AG09319 (cell line): ENCODE measurements at regions not wholly inside any gene's neighbourhood (a gene's known extent, or its start where the extent isn't known, plus 50 kb on each side); places are given as distances from the start of the nearest gene placed in this dataset.
"Not testable (repeated sequence)": the region's sequence is repeated elsewhere in the genome, so short reads cannot be mapped to it uniquely, and the experiment has no call there.

ENCODE experiments used
- DNase-seq: peaks from one replicate; pipeline ENCODE4 v3.0.0-alpha.2; 2010; ENCODE audit warnings: low read depth; ENCODE audit errors: extremely low read depth
- TF ChIP-seq, protein P1 (sequence below): IDR thresholded peaks from 2 replicates; pipeline ENCODE4 v1.5.1; 2011; ENCODE audit warnings: low read depth, mild to moderate bottlenecking, inconsistent platforms, low read length, moderate library complexity

DNA sequence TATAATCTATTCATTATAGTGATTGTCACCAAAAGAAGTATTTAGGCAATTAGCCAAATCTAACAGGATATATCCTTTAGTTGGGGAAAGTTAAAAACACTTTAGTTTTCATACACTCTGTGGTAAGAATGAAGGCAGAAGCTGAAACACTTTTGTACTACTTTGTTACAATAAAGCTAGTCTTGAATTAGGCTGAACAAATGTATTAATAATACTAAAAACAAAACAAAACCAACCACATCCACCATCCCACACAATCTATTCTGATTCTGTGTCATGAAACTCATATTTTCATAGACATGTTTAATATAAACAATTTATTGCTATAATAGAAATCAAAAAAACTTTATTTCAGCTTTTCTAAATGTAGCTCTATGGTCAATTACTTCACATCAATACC lies 508.8 kb downstream of the ZEB2 start:
- DNase-seq = no peak
- TF ChIP-seq, protein P1, sequence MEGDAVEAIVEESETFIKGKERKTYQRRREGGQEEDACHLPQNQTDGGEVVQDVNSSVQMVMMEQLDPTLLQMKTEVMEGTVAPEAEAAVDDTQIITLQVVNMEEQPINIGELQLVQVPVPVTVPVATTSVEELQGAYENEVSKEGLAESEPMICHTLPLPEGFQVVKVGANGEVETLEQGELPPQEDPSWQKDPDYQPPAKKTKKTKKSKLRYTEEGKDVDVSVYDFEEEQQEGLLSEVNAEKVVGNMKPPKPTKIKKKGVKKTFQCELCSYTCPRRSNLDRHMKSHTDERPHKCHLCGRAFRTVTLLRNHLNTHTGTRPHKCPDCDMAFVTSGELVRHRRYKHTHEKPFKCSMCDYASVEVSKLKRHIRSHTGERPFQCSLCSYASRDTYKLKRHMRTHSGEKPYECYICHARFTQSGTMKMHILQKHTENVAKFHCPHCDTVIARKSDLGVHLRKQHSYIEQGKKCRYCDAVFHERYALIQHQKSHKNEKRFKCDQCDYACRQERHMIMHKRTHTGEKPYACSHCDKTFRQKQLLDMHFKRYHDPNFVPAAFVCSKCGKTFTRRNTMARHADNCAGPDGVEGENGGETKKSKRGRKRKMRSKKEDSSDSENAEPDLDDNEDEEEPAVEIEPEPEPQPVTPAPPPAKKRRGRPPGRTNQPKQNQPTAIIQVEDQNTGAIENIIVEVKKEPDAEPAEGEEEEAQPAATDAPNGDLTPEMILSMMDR = no peak

DNA sequence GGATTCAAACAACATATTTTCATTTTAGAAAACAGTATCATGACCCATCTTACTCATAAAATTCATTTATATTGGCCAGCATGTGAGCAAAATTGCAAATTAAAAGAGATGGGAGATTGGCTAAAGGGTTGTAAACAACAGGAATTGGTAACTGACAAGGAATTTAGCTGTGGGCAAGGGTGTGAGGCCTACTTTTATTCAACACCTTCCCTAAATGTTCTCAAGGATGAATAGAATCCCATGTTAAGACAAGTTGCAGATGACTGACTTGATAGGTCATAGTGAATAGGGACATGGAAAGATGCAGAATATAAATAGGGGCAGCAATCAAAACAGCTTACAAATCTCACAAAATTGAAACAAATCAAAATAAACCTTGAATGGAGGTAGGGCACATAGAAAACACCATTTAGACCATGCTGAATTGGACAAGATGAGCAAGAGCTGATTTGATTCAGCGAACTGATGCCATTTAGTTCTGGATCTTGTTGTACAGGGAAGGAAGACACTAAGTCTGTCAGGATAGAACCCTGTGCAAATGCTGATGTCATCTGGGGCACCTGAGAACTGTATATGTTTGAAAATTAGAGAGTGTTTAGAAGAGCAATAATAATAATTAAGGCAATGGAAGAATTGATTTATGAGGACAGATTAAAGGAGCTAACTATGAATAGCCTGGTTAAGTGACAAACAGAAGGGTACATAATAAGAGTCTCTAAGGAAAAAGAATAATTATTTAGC lies 509.7 kb downstream of the ZEB2 start:
- TF ChIP-seq, protein P1 = no peak
- DNase-seq = no peak

DNA sequence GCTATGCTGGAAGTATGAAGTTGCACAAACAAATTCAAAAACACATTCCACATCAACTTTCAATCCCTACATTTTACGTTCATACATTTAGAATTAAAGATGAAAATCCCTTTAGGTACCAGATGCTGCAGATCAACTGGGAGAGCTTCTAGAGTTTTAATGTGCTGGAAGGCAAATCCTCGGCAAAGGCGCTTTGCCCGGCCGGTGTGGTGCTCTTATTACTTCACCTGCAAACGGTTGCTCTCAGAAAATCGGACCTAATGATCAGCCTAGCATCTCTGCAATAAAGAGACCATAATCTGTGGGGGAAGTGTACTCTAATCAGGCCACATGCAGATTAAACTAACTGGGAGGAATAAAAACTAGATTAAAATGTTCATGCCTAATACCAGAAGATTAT lies 513.8 kb downstream of the ZEB2 start:
- TF ChIP-seq, protein P1 = no peak
- no peak for DNase-seq

DNA sequence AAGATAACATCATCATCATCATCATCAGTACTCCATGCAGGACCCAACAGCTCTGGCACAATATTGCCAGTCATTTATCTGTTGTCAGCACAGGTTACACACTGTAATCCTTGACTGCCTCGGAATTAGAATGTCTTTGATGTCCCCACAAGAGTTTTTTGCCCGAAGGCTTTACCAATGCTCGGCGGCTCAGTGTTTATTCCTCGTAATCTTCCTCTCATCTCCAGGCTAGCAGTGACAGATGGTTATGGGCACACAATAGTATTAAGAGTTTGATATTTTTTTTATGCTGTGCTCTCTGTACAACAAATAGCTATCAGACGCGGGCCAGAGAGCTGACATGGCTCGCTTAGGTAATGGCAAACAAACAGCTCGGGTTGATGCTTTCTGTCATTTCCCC lies 515.2 kb downstream of the ZEB2 start:
- TF ChIP-seq, protein P1 = no peak
- DNase-seq = no peak

DNA sequence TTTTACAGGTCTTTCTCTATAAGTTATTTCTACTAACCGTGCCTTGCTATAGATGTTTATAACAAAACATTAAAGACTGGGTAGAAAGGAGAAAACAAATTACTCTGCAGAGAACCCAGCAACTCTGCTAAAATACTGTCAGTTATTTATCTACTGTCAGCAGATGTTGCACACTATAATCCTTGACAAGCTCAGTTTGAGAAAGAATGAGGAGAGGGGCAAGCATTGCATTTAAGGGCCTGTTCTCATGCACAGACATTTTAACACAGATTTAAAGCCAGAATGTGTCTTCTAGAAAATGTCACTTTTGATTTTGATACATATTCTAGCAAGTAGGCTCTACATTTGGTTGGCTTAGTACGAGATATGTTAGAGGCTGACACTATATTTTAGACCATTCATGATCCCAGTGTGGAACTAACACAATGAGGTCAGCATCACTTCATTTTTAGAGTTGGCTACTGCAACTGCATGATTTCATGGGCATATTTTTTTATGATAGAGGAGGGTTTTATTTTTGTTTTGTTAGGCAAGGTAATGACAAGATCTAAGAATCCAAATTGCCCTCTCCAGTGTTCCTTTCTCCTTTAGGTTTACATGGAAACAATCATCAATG lies 516.4 kb downstream of the ZEB2 start:
- TF ChIP-seq, protein P1 = no peak
- DNase-seq = no peak

DNA sequence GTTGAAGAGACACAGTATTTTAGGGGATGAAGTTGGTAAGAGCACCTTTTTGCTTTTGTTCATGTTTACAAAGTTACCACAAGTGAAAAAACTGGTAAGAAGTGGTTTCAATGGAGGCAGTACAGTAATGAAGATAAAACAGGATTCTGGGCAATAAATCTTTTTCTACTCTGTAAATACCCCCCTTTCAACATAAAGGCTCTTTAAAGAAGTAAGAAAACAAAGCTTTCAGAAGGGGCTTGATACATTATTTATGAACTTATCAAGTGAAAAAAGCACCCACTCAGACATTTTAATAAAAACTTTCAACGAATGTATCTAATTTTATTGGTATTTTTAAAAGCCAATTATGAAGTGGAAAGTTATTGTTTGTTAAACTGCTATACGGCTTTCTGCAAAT lies 522.9 kb downstream of the ZEB2 start:
- no peak for DNase-seq
- TF ChIP-seq, protein P1 = no peak

DNA sequence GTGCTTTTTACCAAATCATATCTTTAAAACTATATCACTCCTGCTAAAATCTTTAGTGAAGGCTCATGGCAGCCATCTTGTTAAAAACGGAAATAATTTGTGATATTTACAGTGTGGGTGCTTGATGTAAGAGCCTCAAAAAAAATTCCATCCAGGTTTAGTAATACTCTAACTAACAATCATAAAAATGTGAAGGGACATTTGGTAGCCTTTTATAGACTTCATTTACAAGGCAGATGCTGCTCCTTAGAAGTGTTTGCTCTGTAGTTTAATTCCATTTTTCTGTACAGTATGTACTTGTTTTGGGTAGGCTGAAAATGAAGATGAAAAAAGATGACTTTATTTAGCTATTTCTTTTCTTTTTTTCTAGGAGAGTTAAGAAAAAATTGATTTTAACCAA lies 525.0 kb downstream of the ZEB2 start:
- TF ChIP-seq, protein P1 = no peak

DNA sequence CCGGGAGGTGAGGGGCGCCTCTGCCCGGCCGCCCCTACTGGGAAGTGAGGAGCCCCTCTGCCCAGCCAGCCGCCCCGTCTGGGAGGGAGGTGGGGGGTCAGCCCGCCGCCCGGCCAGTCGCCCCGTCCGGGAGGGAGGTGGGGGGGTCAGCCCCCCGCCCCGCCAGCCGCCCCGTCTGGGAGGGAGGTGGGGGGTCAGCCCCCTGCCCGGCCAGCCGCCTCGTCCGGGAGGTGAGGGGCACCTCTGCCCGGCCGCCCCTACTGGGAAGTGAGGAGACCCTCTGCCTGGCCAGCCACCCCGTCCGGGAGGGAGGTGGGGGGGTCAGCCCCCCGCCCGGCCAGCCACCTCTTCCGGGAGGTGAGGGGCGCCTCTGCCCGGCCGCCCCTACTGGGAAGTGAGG lies 528.3 kb downstream of the ZEB2 start:
- not testable (repeated sequence) for DNase-seq

More for the DNA sequence above, 525.0 kb downstream of the ZEB2 start:
- no peak for DNase-seq
